GM18499 (cell line): ENCODE measurements at regions not wholly inside any gene's neighbourhood (a gene's known extent, or its start where the extent isn't known, plus 50 kb on each side); places are given as distances from the start of the nearest gene placed in this dataset.
"Not testable (repeated sequence)": the region's sequence is repeated elsewhere in the genome, so short reads cannot be mapped to it uniquely, and the experiment has no call there.

ENCODE experiments used
- ATAC-seq: cut with Tn5 transposase; IDR thresholded peaks from one replicate; pipeline ENCODE4 v1.9.1; 2021; ENCODE audit warnings: moderate number of reproducible peaks; ENCODE audit not compliant: insufficient read depth, unreplicated experiment

- not testable (repeated sequence) for ATAC-seq
Measured at GRCh38 chr9:75273055-75273454, 184.7 kb downstream of the OSTF1 start.

- ATAC-seq: no peak
Measured at GRCh38 chr9:75274781-75275180, 186.5 kb downstream of the OSTF1 start.

GRCh38 chr9:75282047-75282446 is 193.7 kb downstream of the OSTF1 start:
- no peak for ATAC-seq

- no peak for ATAC-seq
Measured at GRCh38 chr9:75289332-75289731, 201.0 kb downstream of the OSTF1 start.

GRCh38 chr9:75299324-75299723 is 211.0 kb downstream of the OSTF1 start:
- no peak for ATAC-seq

GRCh38 chr9:75333624-75334023 is 245.3 kb downstream of the OSTF1 start:
- no peak for ATAC-seq

GRCh38 chr9:75358846-75359245 is 270.5 kb downstream of the OSTF1 start:
- ATAC-seq: no peak

- no peak for ATAC-seq
Measured at GRCh38 chr9:75359638-75360037, 271.3 kb downstream of the OSTF1 start.

GRCh38 chr9:75360252-75360651 is 271.9 kb downstream of the OSTF1 start:
- no peak for ATAC-seq

- not testable (repeated sequence) for ATAC-seq
Measured at GRCh38 chr9:75362446-75362845, 274.1 kb downstream of the OSTF1 start.

- no peak for ATAC-seq
Measured at GRCh38 chr9:75365196-75365595, 276.9 kb downstream of the OSTF1 start.

- no peak for ATAC-seq
Measured at GRCh38 chr9:75369989-75370388, 281.7 kb downstream of the OSTF1 start.

- no peak for ATAC-seq
Measured at GRCh38 chr9:75372499-75373268, 284.4 kb downstream of the OSTF1 start.

GRCh38 chr9:75376680-75377254 is 288.5 kb downstream of the OSTF1 start:
- no peak for ATAC-seq

GRCh38 chr9:75378036-75378435 is 289.7 kb downstream of the OSTF1 start:
- no peak for ATAC-seq

- ATAC-seq: no peak
Measured at GRCh38 chr9:75378926-75379325, 290.6 kb downstream of the OSTF1 start.

GRCh38 chr9:75382126-75382525 is 293.8 kb downstream of the OSTF1 start:
- no peak for ATAC-seq

- not testable (repeated sequence) for ATAC-seq
Measured at GRCh38 chr9:75383420-75384034, 295.2 kb downstream of the OSTF1 start.

- ATAC-seq: no peak
Measured at GRCh38 chr9:75385236-75385635, 296.9 kb downstream of the OSTF1 start.

GRCh38 chr9:75389101-75389500 is 300.8 kb downstream of the OSTF1 start:
- no peak for ATAC-seq

GRCh38 chr9:75390951-75391350 is 302.6 kb downstream of the OSTF1 start:
- ATAC-seq: no peak

GRCh38 chr9:75391497-75391896 is 303.2 kb downstream of the OSTF1 start:
- ATAC-seq: no peak
